H1 (cell line): ENCODE measurements at regions not wholly inside any gene's neighbourhood (a gene's known extent, or its start where the extent isn't known, plus 50 kb on each side); places are given as distances from the start of the nearest gene placed in this dataset.

Experiments
- CEBPB ChIP-seq: IDR thresholded peaks from 2 replicates; pipeline ENCODE4 v1.6.1; 2012; ENCODE audit warnings: low read depth, low read length
- EP300 ChIP-seq, 2 experiments: IDR thresholded peaks; 1 replicate in 1 of 2; 2 replicates in 1 of 2; pipeline ENCODE4 v1.6.1; 2011 to 2012; ENCODE audit warnings: low read depth in 2 of 2, low read length in 2 of 2, mild to moderate bottlenecking in 2 of 2, borderline replicate concordance in 1 of 2, inconsistent platforms in 1 of 2, moderate library complexity in 1 of 2

- TF ChIP-seq EP300 (IDR thresholded peaks at IDR 0.05; ENCODE audit: borderline replicate concordance in 1 of 2, low read depth in 2 of 2, low read length in 2 of 2): no peak
- no peak for TF ChIP-seq CEBPB
Measured at GRCh38 chr3:156763386-156763785, 62.8 kb upstream of the LEKR1 start (continued).
